Vagina (tissue), 2 donors: ENCODE measurements at regions not wholly inside any gene's neighbourhood (a gene's known extent, or its start where the extent isn't known, plus 50 kb on each side); places are given as distances from the start of the nearest gene placed in this dataset.

Experiments used
- DNase-seq, 2 donors: peaks; one replicate each; pipeline ENCODE4 v3.0.0-alpha.2; 2017; ENCODE audit errors: extremely low spot score in 2 of 2
- H3K27ac ChIP-seq: fragments of 200-600 bp; sonication (generic); one replicate; pipeline ENCODE4 v1.5.1; 2019
- H3K27me3 ChIP-seq: fragments of 200-600 bp; sonication (generic); one replicate; pipeline ENCODE4 v1.5.1; 2019
- H3K36me3 ChIP-seq, 2 donors: fragments of 200-600 bp; sonication (generic); one replicate each; pipeline ENCODE4 v1.5.1; 2017 to 2019
- H3K4me1 ChIP-seq: fragments of 200-600 bp; sonication (generic); one replicate; pipeline ENCODE4 v1.5.1; 2019
- H3K4me3 ChIP-seq, 2 donors: fragments of 200-600 bp; sonication (generic); 1 replicate in 1 of 2; 2 replicates in 1 of 2; pipeline ENCODE4 v1.5.1; 2016 to 2019
- H3K9me3 ChIP-seq: fragments of 200-600 bp; sonication (generic); one replicate; pipeline ENCODE4 v1.5.1; 2019
- POLR2A ChIP-seq, 2 donors: fragments of 450-650 bp; IDR thresholded peaks; one replicate each; pipeline ENCODE4 v1.6.1; 2017; ENCODE audit warnings: antibody characterized with exemption in 2 of 2, mild to moderate bottlenecking in 2 of 2, moderate library complexity in 2 of 2
- POLR2AphosphoS5 ChIP-seq, 2 donors: sonication (generic); formaldehyde crosslinking; IDR thresholded peaks; one replicate each; pipeline ENCODE4 v1.9.0; 2017; ENCODE audit warnings: antibody characterized with exemption in 2 of 2, mild to moderate bottlenecking in 2 of 2, low read depth in 1 of 2; ENCODE audit not compliant: insufficient read depth in 1 of 2
- intact Hi-C: fragments of 100-400 bp; cut with DNase I; formaldehyde crosslinking; loops from one replicate; pipeline ENCODE4 v1.15.1; 2023
- TF ChIP-seq, protein P1 (sequence below), 3 experiments: fragments of 450-650 bp in 2 of 3; fragments of 200-600 bp in 1 of 3; sonication (generic) in 1 of 3; IDR thresholded peaks; one replicate each; pipeline ENCODE4 v1.5.1; 2017 to 2019; ENCODE audit warnings: antibody characterized with exemption in 3 of 3, mild to moderate bottlenecking in 2 of 3, moderate library complexity in 2 of 3

GRCh38 chr3:176183181-176183580 is 1014.1 kb downstream of the TBL1XR1 start:
- H3K4me1 ChIP-seq = no peaks in the 10 kb centered on the region
- no peak overlapping the region for H3K4me3 ChIP-seq
- no peak overlapping the region for H3K27ac ChIP-seq
- DNase-seq = no peak
- no peaks in the 10 kb centered on the region for H3K36me3 ChIP-seq
- TF ChIP-seq, protein P1, sequence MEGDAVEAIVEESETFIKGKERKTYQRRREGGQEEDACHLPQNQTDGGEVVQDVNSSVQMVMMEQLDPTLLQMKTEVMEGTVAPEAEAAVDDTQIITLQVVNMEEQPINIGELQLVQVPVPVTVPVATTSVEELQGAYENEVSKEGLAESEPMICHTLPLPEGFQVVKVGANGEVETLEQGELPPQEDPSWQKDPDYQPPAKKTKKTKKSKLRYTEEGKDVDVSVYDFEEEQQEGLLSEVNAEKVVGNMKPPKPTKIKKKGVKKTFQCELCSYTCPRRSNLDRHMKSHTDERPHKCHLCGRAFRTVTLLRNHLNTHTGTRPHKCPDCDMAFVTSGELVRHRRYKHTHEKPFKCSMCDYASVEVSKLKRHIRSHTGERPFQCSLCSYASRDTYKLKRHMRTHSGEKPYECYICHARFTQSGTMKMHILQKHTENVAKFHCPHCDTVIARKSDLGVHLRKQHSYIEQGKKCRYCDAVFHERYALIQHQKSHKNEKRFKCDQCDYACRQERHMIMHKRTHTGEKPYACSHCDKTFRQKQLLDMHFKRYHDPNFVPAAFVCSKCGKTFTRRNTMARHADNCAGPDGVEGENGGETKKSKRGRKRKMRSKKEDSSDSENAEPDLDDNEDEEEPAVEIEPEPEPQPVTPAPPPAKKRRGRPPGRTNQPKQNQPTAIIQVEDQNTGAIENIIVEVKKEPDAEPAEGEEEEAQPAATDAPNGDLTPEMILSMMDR (IDR thresholded peaks at IDR 0.05) = no peak
- TF ChIP-seq POLR2AphosphoS5 (IDR thresholded peaks at IDR 0.05; ENCODE audit: insufficient read depth in 1 of 2, low read depth in 1 of 2) = no peak
- no peak for TF ChIP-seq POLR2A (IDR thresholded peaks at IDR 0.05)
- intact Hi-C loops = no loop called here
- H3K27me3 ChIP-seq = no peaks in the 10 kb centered on the region
- H3K9me3 ChIP-seq = no peaks in the 10 kb centered on the region

- H3K36me3 ChIP-seq = no peaks in the 10 kb centered on the region
- intact Hi-C loops = no loop called here
- no peak for DNase-seq
- no peak overlapping the region for H3K4me3 ChIP-seq
- H3K27me3 ChIP-seq = no peaks in the 10 kb centered on the region
- H3K27ac ChIP-seq = no peak overlapping the region
- no peaks in the 10 kb centered on the region for H3K9me3 ChIP-seq
- TF ChIP-seq, protein P1 (IDR thresholded peaks at IDR 0.05) = no peak
- TF ChIP-seq POLR2A (IDR thresholded peaks at IDR 0.05) = no peak
- TF ChIP-seq POLR2AphosphoS5 (IDR thresholded peaks at IDR 0.05; ENCODE audit: insufficient read depth in 1 of 2, low read depth in 1 of 2) = no peak
- H3K4me1 ChIP-seq = no peaks in the 10 kb centered on the region
These were observed 1023.2 kb downstream of the TBL1XR1 start for GRCh38 chr3:176174060-176174459.

DNA sequence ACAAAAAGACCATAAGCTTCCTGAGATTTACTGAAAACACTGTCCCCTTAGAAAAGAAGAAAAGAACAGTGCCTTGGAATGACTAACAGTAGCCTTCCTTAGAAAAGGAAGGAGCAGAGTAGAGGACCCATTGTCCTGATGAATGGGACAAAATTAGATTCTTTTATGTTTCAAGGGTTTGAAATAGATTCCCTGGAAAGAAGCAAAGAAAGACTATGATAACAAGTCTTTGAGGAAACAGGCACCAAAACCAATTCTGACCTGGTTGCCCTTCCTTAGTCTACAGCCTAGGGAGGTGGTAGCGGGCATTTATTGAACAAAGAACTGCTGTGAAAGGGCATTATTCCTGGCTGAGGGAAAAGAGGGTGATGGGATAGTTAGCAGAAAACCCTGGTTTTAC is 1024.8 kb downstream of the TBL1XR1 start:
- H3K9me3 ChIP-seq = no peaks in the 10 kb centered on the region
- H3K27me3 ChIP-seq = no peaks in the 10 kb centered on the region
- TF ChIP-seq POLR2AphosphoS5 (IDR thresholded peaks at IDR 0.05; ENCODE audit: insufficient read depth in 1 of 2, low read depth in 1 of 2) = no peak
- TF ChIP-seq, protein P1 (IDR thresholded peaks at IDR 0.05) = no peak
- TF ChIP-seq POLR2A (IDR thresholded peaks at IDR 0.05) = no peak
- no peaks in the 10 kb centered on the region for H3K4me1 ChIP-seq
- H3K36me3 ChIP-seq = no peaks in the 10 kb centered on the region
- no peak for DNase-seq
- H3K27ac ChIP-seq = no peak overlapping the region
- H3K4me3 ChIP-seq = no peak overlapping the region
- intact Hi-C loops = no loop called here

- no peaks in the 10 kb centered on the region for H3K27me3 ChIP-seq
- H3K9me3 ChIP-seq = no peaks in the 10 kb centered on the region
- no peaks in the 10 kb centered on the region for H3K36me3 ChIP-seq
- H3K27ac ChIP-seq = no peak overlapping the region
- H3K4me3 ChIP-seq = no peak overlapping the region
- H3K4me1 ChIP-seq = no peaks in the 10 kb centered on the region
- intact Hi-C loops = no loop called here
- TF ChIP-seq POLR2AphosphoS5 (IDR thresholded peaks at IDR 0.05; ENCODE audit: insufficient read depth in 1 of 2, low read depth in 1 of 2) = peak in 1 of 2 donors; percentile 51
- TF ChIP-seq, protein P1 (IDR thresholded peaks at IDR 0.05) = no peak
- no peak for TF ChIP-seq POLR2A (IDR thresholded peaks at IDR 0.05)
- DNase-seq = no peak
These were observed 1030.0 kb downstream of the TBL1XR1 start for GRCh38 chr3:176167272-176167671.

DNA sequence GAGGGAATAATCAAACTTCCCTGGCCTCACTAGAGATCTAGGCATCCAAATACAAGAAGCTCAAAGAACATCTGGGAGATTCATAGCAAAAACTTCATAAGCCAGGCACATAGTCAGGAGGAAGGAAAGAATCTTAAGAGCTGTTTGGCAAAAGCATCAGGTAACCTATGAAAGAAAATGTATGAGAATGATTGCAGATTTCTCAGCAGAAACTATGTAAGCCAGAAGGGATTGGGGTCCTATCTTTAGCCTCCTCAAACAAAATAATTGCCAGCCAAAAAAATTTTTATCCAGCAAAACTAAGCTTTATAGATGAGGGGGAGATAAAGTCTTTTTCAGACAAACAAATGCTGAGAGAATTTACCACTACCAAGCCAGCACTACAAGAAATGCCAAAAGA is 1036.3 kb downstream of the TBL1XR1 start:
- H3K4me1 ChIP-seq = no peaks in the 10 kb centered on the region
- TF ChIP-seq, protein P1 (IDR thresholded peaks at IDR 0.05) = no peak
- TF ChIP-seq POLR2AphosphoS5 (IDR thresholded peaks at IDR 0.05; ENCODE audit: insufficient read depth in 1 of 2, low read depth in 1 of 2) (no peak), POLR2A (IDR thresholded peaks at IDR 0.05) (no peak)

More for the DNA sequence above, 1036.3 kb downstream of the TBL1XR1 start:
- intact Hi-C loops = no loop called here
- no peak overlapping the region for H3K4me3 ChIP-seq
- H3K27ac ChIP-seq = no peak overlapping the region
- H3K36me3 ChIP-seq = no peaks in the 10 kb centered on the region
- H3K9me3 ChIP-seq = no peaks in the 10 kb centered on the region
- H3K27me3 ChIP-seq = no peaks in the 10 kb centered on the region
- no peak for DNase-seq
